ENCODE measurements at regions not wholly inside any gene's neighbourhood (a gene's known extent, or its start where the extent isn't known, plus 50 kb on each side); places are given as distances from the start of the nearest gene placed in this dataset.

- TF ChIP-seq POLR2A (IDR thresholded peaks at IDR 0.05): no peak
- TF ChIP-seq CTCF (IDR thresholded peaks at IDR 0.05): no peak
- Histone ChIP-seq H3K9me3 (no peaks in the 10 kb centered on the region), H3K4me3 (replicated peaks in 1 of 3) (no peak overlapping the region), H3K27ac (no peak overlapping the region), H3K36me3 (no peaks in the 10 kb centered on the region), H3K4me1 (no peaks in the 10 kb centered on the region), H3K27me3 (no peaks in the 10 kb centered on the region)
- intact Hi-C loops (cut with DNase I): no loop called here
- no peak for DNase-seq
- WGBS, 2 donors: 58 to 61% methylated on average over 13 of the region's 13 CpGs
Observed at GRCh38 chr16:26665166-26665939, 401.4 kb upstream of the C16orf82 start.

- Histone ChIP-seq H3K4me1 (no peaks in the 10 kb centered on the region), H3K4me3 (replicated peaks in 1 of 3) (no peak overlapping the region), H3K27ac (no peak overlapping the region), H3K36me3 (no peaks in the 10 kb centered on the region), H3K9me3 (no peaks in the 10 kb centered on the region), H3K27me3 (no peaks in the 10 kb centered on the region)
- WGBS, 2 donors: 83 to 89% methylated on average over 2 of the region's 2 CpGs
- TF ChIP-seq CTCF (IDR thresholded peaks at IDR 0.05) (no peak), POLR2A (IDR thresholded peaks at IDR 0.05) (no peak)
- intact Hi-C loops (cut with DNase I): no loop called here
- DNase-seq: no peak
Observed at GRCh38 chr16:26666486-26666885, 400.2 kb upstream of the C16orf82 start.

GRCh38 chr16:26667307-26667706 lies 399.4 kb upstream of the C16orf82 start:
- WGBS, 2 donors: 58 to 65% methylated on average over 12 of the region's 12 CpGs
- no peaks in the 10 kb centered on the region for H3K9me3 ChIP-seq
- no peak for TF ChIP-seq POLR2A (IDR thresholded peaks at IDR 0.05)
- TF ChIP-seq CTCF (IDR thresholded peaks at IDR 0.05): no peak
- no peaks in the 10 kb centered on the region for H3K36me3 ChIP-seq
- no peak overlapping the region for H3K4me3 ChIP-seq (replicated peaks in 1 of 3)
- no peaks in the 10 kb centered on the region for H3K27me3 ChIP-seq
- no peak for DNase-seq
- no peak overlapping the region for H3K27ac ChIP-seq
- H3K4me1 ChIP-seq: no peaks in the 10 kb centered on the region
- intact Hi-C loops (cut with DNase I): no loop called here

DNA sequence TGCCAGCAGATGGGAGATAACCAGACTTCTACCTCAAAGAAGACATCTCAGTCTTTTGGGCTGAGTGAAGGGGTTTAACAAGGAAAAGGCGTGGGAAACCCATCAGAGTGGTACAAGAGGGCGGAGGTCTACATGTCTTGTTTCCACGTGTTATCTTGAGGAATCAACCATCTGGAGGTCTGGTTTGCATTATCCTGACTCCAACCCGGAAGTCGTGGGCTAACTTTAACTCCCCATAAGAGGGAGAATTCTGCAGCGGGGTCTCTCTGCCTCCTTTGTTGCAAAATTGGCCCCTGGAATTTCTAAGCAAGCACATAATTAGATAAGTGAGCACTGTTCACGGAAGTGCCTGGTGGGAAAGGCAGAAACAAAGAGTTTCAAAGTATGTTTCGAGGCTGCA lies 398.7 kb upstream of the C16orf82 start:
- no peak overlapping the region for H3K4me3 ChIP-seq (replicated peaks in 1 of 3)
- no peak for DNase-seq
- H3K4me1 ChIP-seq: no peaks in the 10 kb centered on the region
- intact Hi-C loops (cut with DNase I): no loop called here
- H3K36me3 ChIP-seq: no peaks in the 10 kb centered on the region
- TF ChIP-seq POLR2A (IDR thresholded peaks at IDR 0.05) (no peak), CTCF (IDR thresholded peaks at IDR 0.05) (no peak)
- no peaks in the 10 kb centered on the region for H3K9me3 ChIP-seq
- WGBS, 2 donors: 54 to 56% methylated on average over 8 of the region's 8 CpGs
- no peaks in the 10 kb centered on the region for H3K27me3 ChIP-seq
- no peak overlapping the region for H3K27ac ChIP-seq

- 63 to 72% methylated on average over 6 of the region's 6 CpGs for WGBS, 2 donors
- no peaks in the 10 kb centered on the region for H3K27me3 ChIP-seq
- H3K4me1 ChIP-seq: no peaks in the 10 kb centered on the region
- intact Hi-C loops (cut with DNase I): no loop called here
- DNase-seq: no peak
- TF ChIP-seq CTCF (IDR thresholded peaks at IDR 0.05): no peak
- no peak for TF ChIP-seq POLR2A (IDR thresholded peaks at IDR 0.05)
- H3K4me3 ChIP-seq (replicated peaks in 1 of 3): no peak overlapping the region
- H3K9me3 ChIP-seq: no peaks in the 10 kb centered on the region
- no peaks in the 10 kb centered on the region for H3K36me3 ChIP-seq
- no peak overlapping the region for H3K27ac ChIP-seq
Observed at GRCh38 chr16:26672206-26672605, 394.5 kb upstream of the C16orf82 start.
